Neural progenitor cell (in vitro differentiated cells): ENCODE measurements at regions not wholly inside any gene's neighbourhood (a gene's known extent, or its start where the extent isn't known, plus 50 kb on each side); places are given as distances from the start of the nearest gene placed in this dataset.
A peak's percentile ranks its signal among the peaks of the same experiment; 100 is the strongest.

ENCODE experiments used
- DNase-seq: peaks from one replicate; pipeline ENCODE4 v3.0.0-alpha.2; 2016; ENCODE audit warnings: low spot score
- H2AFZ ChIP-seq: fragments of 200-600 bp; sonication (generic); replicated peaks from 2 replicates; pipeline ENCODE4 v1.6.1; 2016; ENCODE audit warnings: antibody characterized with exemption
- H3F3A ChIP-seq: fragments of 200-600 bp; sonication (generic); 2 replicates; pipeline ENCODE4 v1.6.1; 2016; ENCODE audit warnings: antibody characterized with exemption, low read depth
- H3K27ac ChIP-seq: fragments of 200-600 bp; sonication (generic); 2 replicates; pipeline ENCODE4 v1.5.1; 2016; ENCODE audit warnings: mild to moderate bottlenecking
- H3K27me3 ChIP-seq: fragments of 200-600 bp; sonication (generic); 2 replicates; pipeline ENCODE4 v1.6.1; 2016; ENCODE audit warnings: mild to moderate bottlenecking, moderate library complexity
- H3K36me3 ChIP-seq: fragments of 200-600 bp; sonication (generic); 2 replicates; pipeline ENCODE4 v1.5.1; 2016
- H3K4me1 ChIP-seq: fragments of 200-600 bp; sonication (generic); 2 replicates; pipeline ENCODE4 v1.6.1; 2016; ENCODE audit warnings: mixed run types
- H3K4me2 ChIP-seq: fragments of 200-600 bp; sonication (generic); 2 replicates; pipeline ENCODE4 v1.6.1; 2016
- H3K4me3 ChIP-seq: fragments of 200-600 bp; sonication (generic); 2 replicates; pipeline ENCODE4 v1.5.1; 2016
- H3K79me2 ChIP-seq: fragments of 200-600 bp; sonication (generic); 2 replicates; pipeline ENCODE4 v1.6.1; 2016; ENCODE audit warnings: low read depth
- H3K9ac ChIP-seq: fragments of 200-600 bp; sonication (generic); 2 replicates; pipeline ENCODE4 v1.6.1; 2016
- H3K9me3 ChIP-seq: fragments of 200-600 bp; sonication (generic); 2 replicates; pipeline ENCODE4 v1.5.1; 2016; ENCODE audit warnings: low read depth
- H4K20me1 ChIP-seq: fragments of 200-600 bp; sonication (generic); 2 replicates; pipeline ENCODE4 v1.6.1; 2016; ENCODE audit warnings: low read depth
- H3K27ac Mint-ChIP-seq: 3 replicates; pipeline ENCODE4 v1.8.0; 2021; ENCODE audit warnings: mixed read lengths
- H3K27me3 Mint-ChIP-seq: 2 replicates; pipeline ENCODE4 v1.8.0; 2022; ENCODE audit warnings: low read depth, mild to moderate bottlenecking, inconsistent platforms, moderate library complexity, mixed read lengths; ENCODE audit not compliant: insufficient read depth
- H3K36me3 Mint-ChIP-seq: 3 replicates; pipeline ENCODE4 v1.8.0; 2021; ENCODE audit warnings: mixed read lengths
- H3K4me1 Mint-ChIP-seq: 3 replicates; pipeline ENCODE4 v1.8.0; 2021; ENCODE audit warnings: mixed read lengths
- H3K4me3 Mint-ChIP-seq: 3 replicates; pipeline ENCODE4 v1.8.0; 2021; ENCODE audit warnings: mild to moderate bottlenecking, moderate library complexity, mixed read lengths
- H3K9me3 Mint-ChIP-seq: 3 replicates; pipeline ENCODE4 v1.8.0; 2020; ENCODE audit warnings: mixed read lengths
- EZH2 ChIP-seq: fragments of 200-600 bp; sonication (generic); IDR thresholded peaks from 2 replicates; pipeline ENCODE4 v1.6.1; 2017; ENCODE audit warnings: antibody characterized with exemption, mild to moderate bottlenecking, moderate library complexity
- EZH2phosphoT487 ChIP-seq: fragments of 200-600 bp; sonication (generic); IDR thresholded peaks from 2 replicates; pipeline ENCODE4 v1.6.1; 2017; ENCODE audit warnings: antibody characterized with exemption
- TF ChIP-seq, protein P1 (sequence below): fragments of 200-600 bp; sonication (generic); IDR thresholded peaks from 2 replicates; pipeline ENCODE4 v1.5.1; 2017; ENCODE audit warnings: antibody characterized with exemption, mild to moderate bottlenecking

GRCh38 chr11:34748036-34748435 is 127.1 kb downstream of the EHF start:
- peaks cover 7% of the 10 kb centered on the region for H3K36me3 Mint-ChIP-seq
- Histone ChIP-seq H4K20me1 (no peaks in the 10 kb centered on the region), H3K36me3 (no peaks in the 10 kb centered on the region), H3K4me2 (no peak overlapping the region), H3K9ac (no peak overlapping the region), H3K79me2 (no peaks in the 10 kb centered on the region), H3K27me3 (no peaks in the 10 kb centered on the region), H3F3A (no peaks in the 10 kb centered on the region), H2AFZ (no peak overlapping the region), H3K9me3 (no peaks in the 10 kb centered on the region), H3K27ac (no peak overlapping the region), H3K4me1 (peaks cover 9% of the 10 kb centered on the region), H3K4me3 (no peak overlapping the region)
- no peak overlapping the region for H3K4me3 Mint-ChIP-seq
- H3K27me3 Mint-ChIP-seq = peaks cover 2% of the 10 kb centered on the region
- no peak for DNase-seq
- TF ChIP-seq EZH2phosphoT487 (no peak), EZH2 (no peak)
- TF ChIP-seq, protein P1, sequence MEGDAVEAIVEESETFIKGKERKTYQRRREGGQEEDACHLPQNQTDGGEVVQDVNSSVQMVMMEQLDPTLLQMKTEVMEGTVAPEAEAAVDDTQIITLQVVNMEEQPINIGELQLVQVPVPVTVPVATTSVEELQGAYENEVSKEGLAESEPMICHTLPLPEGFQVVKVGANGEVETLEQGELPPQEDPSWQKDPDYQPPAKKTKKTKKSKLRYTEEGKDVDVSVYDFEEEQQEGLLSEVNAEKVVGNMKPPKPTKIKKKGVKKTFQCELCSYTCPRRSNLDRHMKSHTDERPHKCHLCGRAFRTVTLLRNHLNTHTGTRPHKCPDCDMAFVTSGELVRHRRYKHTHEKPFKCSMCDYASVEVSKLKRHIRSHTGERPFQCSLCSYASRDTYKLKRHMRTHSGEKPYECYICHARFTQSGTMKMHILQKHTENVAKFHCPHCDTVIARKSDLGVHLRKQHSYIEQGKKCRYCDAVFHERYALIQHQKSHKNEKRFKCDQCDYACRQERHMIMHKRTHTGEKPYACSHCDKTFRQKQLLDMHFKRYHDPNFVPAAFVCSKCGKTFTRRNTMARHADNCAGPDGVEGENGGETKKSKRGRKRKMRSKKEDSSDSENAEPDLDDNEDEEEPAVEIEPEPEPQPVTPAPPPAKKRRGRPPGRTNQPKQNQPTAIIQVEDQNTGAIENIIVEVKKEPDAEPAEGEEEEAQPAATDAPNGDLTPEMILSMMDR = no peak
- H3K27ac Mint-ChIP-seq = no peak overlapping the region
- no peaks in the 10 kb centered on the region for H3K9me3 Mint-ChIP-seq
- no peaks in the 10 kb centered on the region for H3K4me1 Mint-ChIP-seq

DNA sequence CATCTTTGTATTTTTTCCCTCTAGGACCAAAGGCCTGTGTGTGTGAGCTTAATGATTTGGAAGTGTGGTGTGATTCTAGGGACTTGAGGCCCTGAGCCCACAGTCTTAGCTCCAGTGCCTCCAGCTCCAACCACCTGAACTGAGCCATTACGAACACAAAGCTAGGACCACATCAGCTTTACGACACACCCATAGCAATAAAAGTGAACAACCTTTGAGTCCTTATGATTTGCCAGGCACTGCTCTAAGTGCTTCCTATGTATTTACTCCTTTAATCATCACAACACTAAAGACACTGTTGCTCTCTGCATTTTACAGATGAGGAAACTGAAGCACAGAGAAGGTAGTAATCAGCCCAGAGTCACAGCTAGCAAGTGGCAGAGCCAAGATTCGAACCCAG is 126.4 kb downstream of the EHF start:
- Mint-ChIP-seq H3K9me3 (no peaks in the 10 kb centered on the region), H3K27me3 (peaks cover 2% of the 10 kb centered on the region), H3K27ac (no peak overlapping the region), H3K36me3 (peaks cover 7% of the 10 kb centered on the region), H3K4me3 (no peak overlapping the region), H3K4me1 (no peaks in the 10 kb centered on the region)
- Histone ChIP-seq H3K36me3 (no peaks in the 10 kb centered on the region), H4K20me1 (no peaks in the 10 kb centered on the region), H3K9me3 (no peaks in the 10 kb centered on the region), H2AFZ (no peak overlapping the region), H3K27me3 (no peaks in the 10 kb centered on the region), H3K27ac (no peak overlapping the region), H3K79me2 (no peaks in the 10 kb centered on the region), H3K4me2 (no peak overlapping the region), H3K9ac (no peak overlapping the region), H3K4me3 (no peak overlapping the region), H3F3A (no peaks in the 10 kb centered on the region), H3K4me1 (peaks cover 9% of the 10 kb centered on the region)
- TF ChIP-seq EZH2 (no peak), EZH2phosphoT487 (no peak)
- TF ChIP-seq, protein P1 = no peak
- no peak for DNase-seq

GRCh38 chr11:34745195-34745594 is 124.3 kb downstream of the EHF start:
- Mint-ChIP-seq H3K4me3 (no peak overlapping the region), H3K4me1 (no peaks in the 10 kb centered on the region), H3K9me3 (peaks cover 6% of the 10 kb centered on the region), H3K27ac (no peak overlapping the region), H3K27me3 (peaks cover 2% of the 10 kb centered on the region), H3K36me3 (peaks cover 6% of the 10 kb centered on the region)
- no peaks in the 10 kb centered on the region for H3F3A ChIP-seq
- no peak overlapping the region for H3K27ac ChIP-seq
- H3K27me3 ChIP-seq = no peaks in the 10 kb centered on the region
- H3K4me3 ChIP-seq = no peak overlapping the region
- H3K9ac ChIP-seq = no peak overlapping the region
- H3K36me3 ChIP-seq = no peaks in the 10 kb centered on the region
- H2AFZ ChIP-seq = no peak overlapping the region
- H3K79me2 ChIP-seq = no peaks in the 10 kb centered on the region
- no peaks in the 10 kb centered on the region for H4K20me1 ChIP-seq
- TF ChIP-seq, protein P1 = no peak
- TF ChIP-seq EZH2phosphoT487 (no peak), EZH2 (no peak)
- H3K9me3 ChIP-seq = no peaks in the 10 kb centered on the region
- peak overlapping the region; percentile 22 for H3K4me2 ChIP-seq
- DNase-seq = peak; percentile 8
- peaks cover 9% of the 10 kb centered on the region for H3K4me1 ChIP-seq

DNA sequence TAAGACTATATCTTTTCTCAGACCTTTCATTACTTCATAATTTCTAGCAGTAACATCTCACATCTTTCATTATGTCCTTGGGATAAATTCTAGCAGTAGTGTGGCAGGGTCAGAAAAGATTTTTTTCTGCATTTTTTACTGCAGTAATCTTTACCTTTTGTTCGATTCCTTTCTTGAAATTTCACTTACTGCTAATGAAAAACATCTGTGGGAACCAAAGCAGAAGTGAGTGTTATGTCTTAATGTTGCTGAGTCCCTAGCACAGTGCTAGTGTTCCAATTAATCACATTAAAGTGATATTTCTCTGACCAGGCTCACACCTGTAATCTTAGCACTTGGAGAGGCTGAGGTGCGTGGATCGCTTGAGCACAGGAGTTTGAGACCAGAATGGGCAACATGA is 123.6 kb downstream of the EHF start:
- Mint-ChIP-seq H3K36me3 (peaks cover 6% of the 10 kb centered on the region), H3K27me3 (peaks cover 2% of the 10 kb centered on the region), H3K4me3 (no peak overlapping the region), H3K4me1 (no peaks in the 10 kb centered on the region), H3K9me3 (peaks cover 6% of the 10 kb centered on the region), H3K27ac (no peak overlapping the region)
- H4K20me1 ChIP-seq = no peaks in the 10 kb centered on the region
- H3K4me1 ChIP-seq = peaks cover 9% of the 10 kb centered on the region
- no peaks in the 10 kb centered on the region for H3K27me3 ChIP-seq
- H3K4me3 ChIP-seq = no peak overlapping the region
- H3K27ac ChIP-seq = no peak overlapping the region
- no peak overlapping the region for H2AFZ ChIP-seq
- no peak for TF ChIP-seq EZH2
- no peak for TF ChIP-seq EZH2phosphoT487
- TF ChIP-seq, protein P1 = no peak
- no peaks in the 10 kb centered on the region for H3K9me3 ChIP-seq
- no peaks in the 10 kb centered on the region for H3F3A ChIP-seq
- H3K4me2 ChIP-seq = no peak overlapping the region
- H3K9ac ChIP-seq = no peak overlapping the region
- H3K79me2 ChIP-seq = no peaks in the 10 kb centered on the region
- H3K36me3 ChIP-seq = no peaks in the 10 kb centered on the region
- no peak for DNase-seq
